ENCODE measurements at regions not wholly inside any gene's neighbourhood (a gene's known extent, or its start where the extent isn't known, plus 50 kb on each side); places are given as distances from the start of the nearest gene placed in this dataset.

DNA sequence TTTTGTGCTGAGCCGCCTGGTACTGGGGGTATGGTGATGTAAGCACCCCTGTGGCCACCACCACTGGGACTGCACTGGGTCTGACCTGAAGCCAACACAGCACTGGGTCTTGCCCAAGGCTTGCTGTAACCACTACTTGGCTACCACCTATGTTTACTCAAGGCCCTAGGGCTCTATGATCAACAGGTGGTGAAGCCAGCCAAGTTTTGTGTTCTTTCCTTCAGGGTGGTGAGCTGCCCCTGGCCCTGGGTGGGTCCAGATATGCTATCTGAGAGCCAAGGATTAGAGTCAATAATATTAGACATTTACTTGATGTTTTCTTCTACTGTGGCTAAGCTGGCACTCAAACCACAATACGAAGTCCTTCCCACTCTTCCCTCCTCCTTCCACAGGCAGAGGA is 55.1 kb upstream of the PAGE4 start:
- DNase-seq: no peak

DNA sequence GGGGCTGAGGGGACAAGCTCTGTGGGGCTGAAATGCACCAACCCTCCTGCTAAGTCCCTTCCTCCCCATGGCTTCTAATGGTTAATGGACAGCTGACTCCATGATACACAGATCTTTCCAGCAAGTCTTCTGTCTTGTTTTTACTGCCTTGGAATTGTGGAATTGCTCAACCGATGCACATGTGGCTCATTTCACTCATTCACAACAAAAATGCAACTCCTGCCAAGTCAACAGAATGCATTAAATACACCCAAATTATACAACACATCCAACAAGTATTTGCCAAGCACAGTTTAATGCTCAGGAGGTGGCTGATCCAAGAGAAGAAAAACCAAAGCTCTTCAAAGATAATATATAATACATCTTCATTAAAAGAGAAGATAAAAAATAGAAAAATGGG is 61.9 kb upstream of the PAGE4 start:
- no peak for DNase-seq

DNA sequence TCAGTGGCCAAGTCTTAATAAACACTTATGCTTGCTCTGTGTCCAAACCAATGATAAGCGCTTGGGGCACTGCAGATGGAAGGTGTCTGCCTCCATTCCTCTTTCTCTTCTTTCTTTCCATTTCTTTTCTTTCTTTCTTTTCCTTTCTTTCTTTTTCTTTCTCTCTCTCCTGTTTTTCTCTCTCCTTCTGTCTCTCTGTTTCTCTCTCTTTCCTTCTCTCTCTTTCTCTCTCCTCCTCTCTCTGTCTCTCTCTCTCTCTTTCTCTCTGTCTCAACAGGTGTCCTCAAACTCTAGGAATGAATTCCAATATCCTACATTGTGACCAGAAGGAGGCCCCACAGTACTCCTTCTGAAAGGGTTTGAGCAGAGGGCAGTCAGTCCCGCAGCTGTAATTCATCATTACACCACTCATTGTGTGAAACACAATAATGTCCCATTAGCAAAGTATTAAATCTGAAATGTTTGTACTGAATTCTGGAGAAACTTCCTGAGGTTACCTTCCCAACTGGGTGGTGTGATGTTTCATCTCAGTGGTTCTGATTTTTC is 66.5 kb upstream of the PAGE1 start:
- no peak for DNase-seq

DNA sequence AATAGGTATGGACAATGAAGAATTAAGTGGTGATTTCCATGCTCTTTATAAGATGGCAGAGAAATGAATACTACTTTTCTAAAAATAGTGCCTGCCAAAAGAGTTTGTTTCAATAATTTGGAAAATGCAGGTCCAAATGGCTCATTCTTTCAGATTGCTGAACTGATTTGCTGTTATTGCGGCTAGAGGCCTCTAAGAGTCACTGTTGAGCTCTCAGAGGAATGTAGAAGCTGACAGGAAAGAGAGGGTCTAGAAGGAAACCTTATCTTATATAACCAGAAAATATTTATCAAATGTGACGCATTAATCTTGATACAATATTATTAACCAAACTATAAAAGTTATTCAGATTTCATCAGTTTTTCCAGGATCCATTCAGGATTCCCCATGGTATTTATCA is 65.7 kb upstream of the PAGE1 start:
- DNase-seq: no peak

DNA sequence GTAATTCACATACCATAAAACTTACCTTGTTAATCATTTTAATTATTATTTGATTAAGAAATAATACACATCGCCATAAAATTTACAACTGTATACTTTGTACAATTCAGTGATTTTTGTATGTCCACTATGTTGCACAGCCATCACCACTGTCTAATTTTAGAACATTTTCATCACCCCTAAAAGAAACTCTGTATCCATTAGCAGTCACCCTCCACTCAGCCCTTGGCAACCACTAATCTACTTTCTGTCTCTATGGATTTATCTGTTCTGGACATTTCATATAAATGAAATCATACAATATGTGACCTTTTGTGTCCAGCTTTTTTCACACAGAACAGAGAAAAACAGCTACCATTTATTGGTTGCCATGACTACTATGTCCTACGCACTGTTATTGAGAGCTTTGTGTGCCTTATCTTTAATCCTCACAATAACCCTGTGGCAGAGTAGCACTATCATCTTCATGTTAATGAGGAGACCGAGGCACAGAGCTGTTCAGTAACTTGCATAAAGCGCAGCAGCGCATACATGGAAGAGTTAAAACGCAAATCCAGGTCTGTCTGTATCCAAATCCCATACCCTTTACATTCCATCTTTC is 64.6 kb upstream of the PAGE1 start:
- DNase-seq: no peak

DNA sequence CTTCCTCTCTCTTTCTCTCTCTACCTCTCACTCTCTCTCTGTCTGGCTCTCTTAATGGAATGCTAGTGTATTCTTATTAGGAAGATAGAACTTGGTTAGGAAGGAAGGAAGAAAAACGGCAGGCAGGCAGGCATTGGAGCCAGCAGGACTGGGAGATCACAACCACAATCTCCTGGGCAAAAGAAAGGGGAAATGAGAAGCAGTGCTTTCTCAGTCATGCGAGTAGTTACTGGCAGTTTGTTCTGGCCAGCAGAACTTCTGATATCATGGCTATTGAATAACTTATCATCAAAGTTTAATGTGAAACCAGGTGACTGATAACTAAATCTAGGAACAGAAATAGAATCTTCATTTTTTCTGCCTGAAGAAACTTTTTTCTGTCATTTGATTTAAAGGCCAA is 60.9 kb upstream of the PAGE1 start:
- DNase-seq: no peak

DNA sequence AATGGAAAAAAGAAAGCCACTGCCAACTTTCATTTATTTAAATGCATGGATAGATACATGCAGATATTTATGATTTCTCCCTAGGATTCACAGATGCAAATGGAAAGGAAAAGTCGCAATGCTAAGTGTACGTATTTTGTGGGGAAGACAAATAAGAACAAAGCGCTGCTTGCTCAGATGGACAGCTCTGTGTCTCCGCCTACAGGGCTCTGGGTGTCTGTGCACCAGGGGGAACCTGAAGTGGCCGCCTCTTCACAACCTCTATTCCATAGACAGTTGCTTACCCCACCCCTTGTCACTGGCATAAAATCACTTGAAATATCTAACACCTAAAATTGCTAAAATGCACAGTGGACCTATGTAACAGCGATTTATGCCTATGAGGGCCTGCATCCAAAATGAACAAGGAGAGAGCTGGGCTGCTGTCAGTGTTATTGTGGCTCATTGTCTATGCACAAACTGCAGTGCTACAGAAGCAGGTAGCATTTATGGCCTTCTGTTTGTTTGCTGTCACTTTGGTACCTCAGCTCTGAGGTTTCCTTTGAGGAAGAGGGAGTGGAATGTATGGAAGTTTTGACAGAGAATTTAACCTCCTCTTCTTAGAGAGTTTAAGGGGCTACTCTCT is 58.6 kb upstream of the PAGE1 start:
- DNase-seq: peak; percentile 23

DNA sequence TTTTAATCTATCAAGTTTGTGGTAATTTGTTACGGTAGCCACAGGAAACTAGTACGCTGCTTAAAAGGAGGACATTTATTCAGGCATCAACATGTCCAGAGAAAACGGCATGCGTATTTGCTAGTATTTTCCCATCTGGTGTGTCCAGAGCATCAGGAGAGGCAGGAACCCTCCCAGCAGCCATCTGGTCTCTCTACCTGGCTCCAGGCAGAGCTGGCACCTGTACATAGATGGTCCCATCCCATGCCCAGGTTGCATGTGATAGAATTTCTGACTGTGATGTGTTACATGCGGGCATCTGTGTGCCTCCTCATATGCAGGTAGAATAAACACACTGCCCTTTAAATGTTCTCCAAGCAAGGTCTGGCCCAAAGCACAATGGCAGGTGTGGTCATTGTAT is 57.9 kb upstream of the PAGE1 start:
- no peak for DNase-seq

DNA sequence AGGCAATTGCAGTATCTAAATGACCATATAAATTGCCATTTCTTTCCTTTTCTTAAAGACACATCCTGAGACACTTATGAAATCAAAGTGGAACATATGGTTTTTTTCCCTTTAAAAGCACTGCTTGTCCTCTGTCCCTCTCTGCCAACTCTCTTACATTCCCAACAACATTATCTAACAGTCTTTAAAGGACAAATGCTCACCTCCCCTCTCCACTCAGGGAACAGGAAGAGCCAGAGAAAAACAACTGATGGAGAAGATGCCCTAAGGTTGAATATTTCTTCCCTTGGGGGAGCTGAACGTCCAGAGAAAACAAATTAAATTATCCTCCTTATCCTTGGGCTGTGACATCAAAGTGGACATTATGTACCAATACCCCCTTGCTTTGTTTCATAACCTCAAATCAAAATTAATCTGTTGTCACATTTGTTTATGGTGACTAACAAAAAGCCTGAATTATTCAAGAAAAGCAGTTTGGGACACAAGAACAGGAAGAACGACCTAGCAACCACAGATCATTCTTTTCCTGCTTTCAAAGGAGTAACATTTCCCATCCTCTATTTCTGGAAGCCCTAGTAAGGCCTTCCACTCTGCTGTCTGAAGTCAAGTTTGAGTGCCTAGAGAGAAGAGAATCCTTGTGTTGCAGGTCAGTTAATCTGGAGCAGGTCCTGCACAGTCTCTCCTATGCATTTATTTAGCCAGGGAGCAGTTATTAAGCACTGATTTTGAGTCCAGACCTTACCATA is 52.6 kb upstream of the PAGE1 start:
- DNase-seq: no peak

DNA sequence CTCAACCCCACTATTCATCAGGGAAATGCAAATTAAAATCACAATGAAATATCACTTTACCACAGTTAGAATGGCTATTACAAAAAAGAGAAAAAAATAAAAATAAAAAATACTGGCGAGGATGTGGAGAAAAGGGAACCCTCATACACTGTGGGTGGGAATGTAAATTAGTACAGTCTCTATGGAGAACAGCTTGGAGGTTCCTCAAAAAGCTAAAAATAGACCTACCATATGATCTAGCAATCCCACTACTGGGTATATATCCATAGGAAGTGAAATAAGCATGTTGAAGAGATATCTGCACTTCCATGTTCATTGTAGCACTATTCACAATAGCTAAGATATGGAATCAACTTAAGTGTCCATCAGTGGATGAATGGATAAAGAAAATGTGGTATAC is 50.5 kb upstream of the PAGE1 start:
- no peak for DNase-seq
